Fibroblast of lung (primary cell): ENCODE measurements at regions not wholly inside any gene's neighbourhood (a gene's known extent, or its start where the extent isn't known, plus 50 kb on each side); places are given as distances from the start of the nearest gene placed in this dataset.

Experiments
- DNase-seq, 2 donors: peaks; one replicate each; pipeline versions ENCODE4 v3.0.0 to v3.0.0-alpha.2; 2010; ENCODE audit warnings: low read depth in 2 of 2
- H2AFZ ChIP-seq: 2 replicates; pipeline ENCODE4 v1.5.1; 2012; ENCODE audit warnings: low read length, control low read depth, inconsistent platforms
- H3K27ac ChIP-seq: 2 replicates; pipeline ENCODE4 v1.5.1; 2011; ENCODE audit warnings: low read length, control low read depth; ENCODE audit not compliant: insufficient read depth
- H3K27me3 ChIP-seq: 2 replicates; pipeline ENCODE4 v1.5.1; 2011; ENCODE audit warnings: mild to moderate bottlenecking, low read length; ENCODE audit not compliant: control insufficient read depth, insufficient read depth
- H3K36me3 ChIP-seq: 2 replicates; pipeline ENCODE4 v1.5.1; 2011; ENCODE audit warnings: low read length; ENCODE audit not compliant: control insufficient read depth, insufficient read depth
- H3K4me1 ChIP-seq: 2 replicates; pipeline ENCODE4 v1.5.1; 2011; ENCODE audit warnings: low read length; ENCODE audit not compliant: control insufficient read depth, insufficient read depth; ENCODE audit errors: extremely low read depth
- H3K4me2 ChIP-seq: 2 replicates; pipeline ENCODE4 v1.5.1; 2011; ENCODE audit warnings: low read length, control low read depth; ENCODE audit not compliant: insufficient read depth; ENCODE audit errors: extremely low read depth
- H3K4me3 ChIP-seq, 4 experiments: fragments of 200-600 bp in 1 of 4; sonication (generic) in 1 of 4; replicated peaks in 1 of 4; 2 replicates each; pipeline ENCODE4 v1.5.1; 2011 to 2016; ENCODE audit warnings: low read length in 4 of 4, low read depth in 3 of 4, mild to moderate bottlenecking in 3 of 4, control low read depth in 2 of 4, inconsistent platforms in 1 of 4, mixed read lengths in 1 of 4; ENCODE audit not compliant: insufficient read depth in 1 of 4; ENCODE audit errors: control extremely low read depth in 1 of 4
- H3K79me2 ChIP-seq: 2 replicates; pipeline ENCODE4 v1.5.1; 2012; ENCODE audit warnings: mild to moderate bottlenecking, low read length, inconsistent platforms; ENCODE audit not compliant: control insufficient read depth, insufficient read depth
- H3K9ac ChIP-seq: 2 replicates; pipeline ENCODE4 v1.5.1; 2011; ENCODE audit warnings: mild to moderate bottlenecking, low read length, control low read depth; ENCODE audit not compliant: insufficient read depth
- H3K9me3 ChIP-seq: 2 replicates; pipeline ENCODE4 v1.5.1; 2012; ENCODE audit warnings: low read depth, low read length; ENCODE audit not compliant: control insufficient read depth, insufficient read depth
- H4K20me1 ChIP-seq: 2 replicates; pipeline ENCODE4 v1.5.1; 2011; ENCODE audit warnings: low read length; ENCODE audit not compliant: control insufficient read depth, insufficient read depth; ENCODE audit errors: extremely low read depth
- EZH2 ChIP-seq: IDR thresholded peaks from 2 replicates; pipeline ENCODE4 v1.5.1; 2012; ENCODE audit warnings: low read length, control low read depth, mild to moderate bottlenecking; ENCODE audit errors: missing control alignments
- TF ChIP-seq, protein P1 (sequence below), 2 donors: IDR thresholded peaks in 1 of 2; conservative IDR thresholded peaks in 1 of 2; 1 replicate in 1 of 2; 2 replicates in 1 of 2; pipeline ENCODE4 v1.5.1; 2011 to 2012; ENCODE audit warnings: low read length in 2 of 2, control low read depth in 1 of 2, inconsistent platforms in 1 of 2, low read depth in 1 of 2, mild to moderate bottlenecking in 1 of 2

DNA sequence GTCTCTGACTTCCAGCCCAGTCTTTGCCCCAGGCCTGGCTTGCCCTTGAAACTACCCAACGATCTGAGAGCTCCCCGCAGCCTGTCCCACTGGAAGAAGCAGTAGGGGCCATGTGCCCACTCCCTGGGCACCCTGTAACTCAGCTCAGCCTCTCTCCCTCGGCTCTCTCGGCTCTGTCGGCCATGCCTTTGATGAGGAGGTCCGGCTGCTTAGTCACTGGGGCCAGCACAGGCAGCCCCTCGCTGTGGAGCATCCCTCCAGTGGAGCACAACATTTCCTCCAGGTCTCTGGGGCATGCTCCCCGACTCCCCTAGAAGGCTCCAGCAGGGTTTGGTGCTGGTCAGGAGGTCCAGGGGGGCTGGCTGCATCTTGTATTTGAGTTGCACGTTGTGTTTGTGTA, 83.3 kb upstream of the DISP3 start:
- no peak for DNase-seq
- Histone ChIP-seq H3K36me3 (no peaks in the 10 kb centered on the region), H3K9me3 (no peaks in the 10 kb centered on the region), H3K9ac (no peak overlapping the region), H2AFZ (no peak overlapping the region), H3K4me2 (no peak overlapping the region), H3K79me2 (no peaks in the 10 kb centered on the region), H4K20me1 (no peaks in the 10 kb centered on the region), H3K27ac (no peak overlapping the region), H3K4me3 (no peak overlapping the region), H3K27me3 (no peaks in the 10 kb centered on the region), H3K4me1 (no peaks in the 10 kb centered on the region)
- TF ChIP-seq EZH2 = no peak
- TF ChIP-seq, protein P1, sequence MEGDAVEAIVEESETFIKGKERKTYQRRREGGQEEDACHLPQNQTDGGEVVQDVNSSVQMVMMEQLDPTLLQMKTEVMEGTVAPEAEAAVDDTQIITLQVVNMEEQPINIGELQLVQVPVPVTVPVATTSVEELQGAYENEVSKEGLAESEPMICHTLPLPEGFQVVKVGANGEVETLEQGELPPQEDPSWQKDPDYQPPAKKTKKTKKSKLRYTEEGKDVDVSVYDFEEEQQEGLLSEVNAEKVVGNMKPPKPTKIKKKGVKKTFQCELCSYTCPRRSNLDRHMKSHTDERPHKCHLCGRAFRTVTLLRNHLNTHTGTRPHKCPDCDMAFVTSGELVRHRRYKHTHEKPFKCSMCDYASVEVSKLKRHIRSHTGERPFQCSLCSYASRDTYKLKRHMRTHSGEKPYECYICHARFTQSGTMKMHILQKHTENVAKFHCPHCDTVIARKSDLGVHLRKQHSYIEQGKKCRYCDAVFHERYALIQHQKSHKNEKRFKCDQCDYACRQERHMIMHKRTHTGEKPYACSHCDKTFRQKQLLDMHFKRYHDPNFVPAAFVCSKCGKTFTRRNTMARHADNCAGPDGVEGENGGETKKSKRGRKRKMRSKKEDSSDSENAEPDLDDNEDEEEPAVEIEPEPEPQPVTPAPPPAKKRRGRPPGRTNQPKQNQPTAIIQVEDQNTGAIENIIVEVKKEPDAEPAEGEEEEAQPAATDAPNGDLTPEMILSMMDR (conservative IDR thresholded peaks at IDR 0.05 in 1 of 2, IDR thresholded peaks at IDR 0.05 in 1 of 2; ENCODE audit: low read depth in 1 of 2, low read length in 2 of 2) = no peak

DNA sequence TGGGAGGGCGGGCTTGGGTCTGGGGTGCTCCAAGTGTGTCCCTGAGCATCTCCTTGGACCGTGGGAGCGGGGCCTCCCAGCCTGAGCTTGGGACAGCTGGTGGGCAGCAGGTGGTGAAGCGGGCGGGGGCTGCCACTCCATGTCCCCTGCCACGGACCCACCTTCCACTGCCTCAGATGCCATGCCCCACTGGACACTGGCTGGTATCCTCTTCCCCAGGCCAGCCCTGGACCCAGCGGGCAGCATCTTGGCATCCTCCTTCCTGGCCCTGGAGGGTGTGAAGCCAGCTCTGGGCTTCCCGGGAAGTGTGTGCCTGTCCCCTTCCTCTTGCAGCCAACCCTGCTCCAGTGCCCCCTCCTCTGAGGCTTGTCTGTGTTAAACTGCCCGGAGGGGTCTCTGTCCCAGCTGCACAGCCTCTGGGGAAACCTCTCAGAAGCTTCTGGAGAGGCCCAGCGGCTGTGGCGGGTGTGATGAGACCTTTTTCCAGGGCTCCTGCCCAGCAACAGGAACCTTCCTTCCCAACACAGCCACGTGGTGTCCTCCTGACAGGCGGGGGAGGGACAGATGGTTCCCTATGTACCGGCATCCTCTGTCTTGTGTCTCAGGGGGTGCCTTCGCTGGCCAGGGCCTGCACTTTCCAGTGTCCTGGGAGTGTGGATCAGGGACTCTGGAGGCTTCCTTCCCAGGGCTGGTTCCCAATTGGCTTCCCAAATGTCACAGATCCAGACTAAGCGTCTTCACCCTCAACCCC, 81.6 kb upstream of the DISP3 start:
- H4K20me1 ChIP-seq = no peaks in the 10 kb centered on the region
- no peaks in the 10 kb centered on the region for H3K27me3 ChIP-seq
- no peaks in the 10 kb centered on the region for H3K4me1 ChIP-seq
- no peak overlapping the region for H3K27ac ChIP-seq
- no peak for DNase-seq
- no peak overlapping the region for H3K9ac ChIP-seq
- H3K4me2 ChIP-seq = no peak overlapping the region
- H3K36me3 ChIP-seq = no peaks in the 10 kb centered on the region
- H3K9me3 ChIP-seq = no peaks in the 10 kb centered on the region
- no peak overlapping the region for H3K4me3 ChIP-seq
- no peak overlapping the region for H2AFZ ChIP-seq
- no peaks in the 10 kb centered on the region for H3K79me2 ChIP-seq
- TF ChIP-seq, protein P1 (conservative IDR thresholded peaks at IDR 0.05 in 1 of 2, IDR thresholded peaks at IDR 0.05 in 1 of 2; ENCODE audit: low read depth in 1 of 2, low read length in 2 of 2) = no peak
- TF ChIP-seq EZH2 = no peak

DNA sequence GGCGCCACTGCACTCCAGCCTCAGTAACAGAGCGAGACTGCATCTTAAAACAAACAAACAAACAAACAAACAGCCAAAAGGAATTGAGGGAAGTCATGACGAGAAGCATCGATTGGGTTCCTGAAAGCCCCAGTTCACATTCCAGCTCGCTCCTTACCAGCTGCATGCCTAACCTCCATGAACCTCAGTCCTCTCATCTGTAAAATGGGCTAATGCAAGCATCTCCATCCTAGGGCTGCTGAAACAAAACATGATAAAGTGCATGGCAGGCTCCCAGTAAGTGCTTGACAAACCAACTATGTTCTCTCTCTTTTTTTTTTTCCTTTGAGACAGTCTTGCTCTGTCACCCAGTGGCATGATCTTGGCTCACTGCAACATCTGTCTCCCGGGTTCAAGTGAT, 79.7 kb upstream of the DISP3 start:
- Histone ChIP-seq H4K20me1 (no peaks in the 10 kb centered on the region), H3K36me3 (no peaks in the 10 kb centered on the region), H3K27me3 (no peaks in the 10 kb centered on the region), H3K27ac (no peak overlapping the region), H3K9me3 (no peaks in the 10 kb centered on the region), H3K9ac (no peak overlapping the region), H2AFZ (no peak overlapping the region), H3K4me3 (no peak overlapping the region), H3K4me1 (no peaks in the 10 kb centered on the region), H3K4me2 (no peak overlapping the region), H3K79me2 (no peaks in the 10 kb centered on the region)
- DNase-seq = no peak
- TF ChIP-seq EZH2 = no peak
- TF ChIP-seq, protein P1 (conservative IDR thresholded peaks at IDR 0.05 in 1 of 2, IDR thresholded peaks at IDR 0.05 in 1 of 2; ENCODE audit: low read depth in 1 of 2, low read length in 2 of 2) = no peak
